Fibroblast of mammary gland (primary cell): ENCODE measurements at regions not wholly inside any gene's neighbourhood (a gene's known extent, or its start where the extent isn't known, plus 50 kb on each side); places are given as distances from the start of the nearest gene placed in this dataset.
A peak's percentile ranks its signal among the peaks of the same experiment; 100 is the strongest.

Experiments
- DNase-seq: peaks from one replicate; pipeline ENCODE4 v3.0.0-alpha.2; 2010; ENCODE audit warnings: low read depth
- H3K4me3 ChIP-seq: 2 replicates; pipeline ENCODE4 v1.5.1; 2011; ENCODE audit warnings: low read depth, mild to moderate bottlenecking, low read length, moderate library complexity; ENCODE audit not compliant: control insufficient read depth
- TF ChIP-seq, protein P1 (sequence below): conservative IDR thresholded peaks from 2 replicates; pipeline ENCODE4 v1.5.1; 2011; ENCODE audit warnings: low read depth, low read length, inconsistent platforms; ENCODE audit not compliant: control insufficient read depth, insufficient read depth

DNA sequence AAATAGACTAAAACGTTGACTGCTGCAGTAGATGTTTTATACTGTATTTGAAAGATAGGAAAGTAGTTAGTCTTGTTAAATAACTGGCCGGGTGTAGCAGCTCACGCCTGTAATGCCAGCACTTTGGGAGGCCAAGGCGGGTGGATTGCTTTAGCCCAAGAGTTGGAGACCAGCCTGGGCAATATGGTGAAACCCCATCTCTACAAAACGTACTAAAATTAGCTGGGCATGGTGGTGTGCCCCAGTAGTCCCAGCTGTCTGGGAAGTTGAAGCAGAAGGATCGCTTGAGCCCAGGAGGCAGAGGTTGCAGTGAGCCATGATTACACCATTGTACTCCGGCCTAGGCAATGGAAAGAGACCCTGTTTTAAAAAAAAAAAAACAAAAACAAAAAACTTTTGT, 60.5 kb upstream of the ULK4 start:
- DNase-seq: no peak
- TF ChIP-seq, protein P1, sequence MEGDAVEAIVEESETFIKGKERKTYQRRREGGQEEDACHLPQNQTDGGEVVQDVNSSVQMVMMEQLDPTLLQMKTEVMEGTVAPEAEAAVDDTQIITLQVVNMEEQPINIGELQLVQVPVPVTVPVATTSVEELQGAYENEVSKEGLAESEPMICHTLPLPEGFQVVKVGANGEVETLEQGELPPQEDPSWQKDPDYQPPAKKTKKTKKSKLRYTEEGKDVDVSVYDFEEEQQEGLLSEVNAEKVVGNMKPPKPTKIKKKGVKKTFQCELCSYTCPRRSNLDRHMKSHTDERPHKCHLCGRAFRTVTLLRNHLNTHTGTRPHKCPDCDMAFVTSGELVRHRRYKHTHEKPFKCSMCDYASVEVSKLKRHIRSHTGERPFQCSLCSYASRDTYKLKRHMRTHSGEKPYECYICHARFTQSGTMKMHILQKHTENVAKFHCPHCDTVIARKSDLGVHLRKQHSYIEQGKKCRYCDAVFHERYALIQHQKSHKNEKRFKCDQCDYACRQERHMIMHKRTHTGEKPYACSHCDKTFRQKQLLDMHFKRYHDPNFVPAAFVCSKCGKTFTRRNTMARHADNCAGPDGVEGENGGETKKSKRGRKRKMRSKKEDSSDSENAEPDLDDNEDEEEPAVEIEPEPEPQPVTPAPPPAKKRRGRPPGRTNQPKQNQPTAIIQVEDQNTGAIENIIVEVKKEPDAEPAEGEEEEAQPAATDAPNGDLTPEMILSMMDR: no peak
- H3K4me3 ChIP-seq: no peak overlapping the region

GRCh38 chr3:42020684-42021307, 58.9 kb upstream of the ULK4 start:
- TF ChIP-seq, protein P1: no peak
- DNase-seq: peak; percentile 85
- no peak overlapping the region for H3K4me3 ChIP-seq

DNA sequence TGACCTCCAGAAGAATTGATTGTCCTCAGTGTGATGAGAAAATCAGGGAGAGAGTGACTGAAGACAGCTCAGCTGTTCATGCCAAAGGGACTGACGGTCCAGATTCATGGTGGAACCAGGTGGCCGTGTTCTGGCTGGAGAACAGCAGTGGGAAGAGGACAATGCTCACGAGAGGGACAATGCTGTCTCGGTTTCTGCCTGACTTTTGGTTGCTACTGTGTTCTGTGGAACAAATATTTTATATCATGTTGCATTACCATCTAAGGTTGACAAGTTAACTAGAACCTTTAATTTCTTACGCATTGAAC, 58.0 kb upstream of the ULK4 start:
- TF ChIP-seq, protein P1: no peak
- H3K4me3 ChIP-seq: no peak overlapping the region
- DNase-seq: no peak

DNA sequence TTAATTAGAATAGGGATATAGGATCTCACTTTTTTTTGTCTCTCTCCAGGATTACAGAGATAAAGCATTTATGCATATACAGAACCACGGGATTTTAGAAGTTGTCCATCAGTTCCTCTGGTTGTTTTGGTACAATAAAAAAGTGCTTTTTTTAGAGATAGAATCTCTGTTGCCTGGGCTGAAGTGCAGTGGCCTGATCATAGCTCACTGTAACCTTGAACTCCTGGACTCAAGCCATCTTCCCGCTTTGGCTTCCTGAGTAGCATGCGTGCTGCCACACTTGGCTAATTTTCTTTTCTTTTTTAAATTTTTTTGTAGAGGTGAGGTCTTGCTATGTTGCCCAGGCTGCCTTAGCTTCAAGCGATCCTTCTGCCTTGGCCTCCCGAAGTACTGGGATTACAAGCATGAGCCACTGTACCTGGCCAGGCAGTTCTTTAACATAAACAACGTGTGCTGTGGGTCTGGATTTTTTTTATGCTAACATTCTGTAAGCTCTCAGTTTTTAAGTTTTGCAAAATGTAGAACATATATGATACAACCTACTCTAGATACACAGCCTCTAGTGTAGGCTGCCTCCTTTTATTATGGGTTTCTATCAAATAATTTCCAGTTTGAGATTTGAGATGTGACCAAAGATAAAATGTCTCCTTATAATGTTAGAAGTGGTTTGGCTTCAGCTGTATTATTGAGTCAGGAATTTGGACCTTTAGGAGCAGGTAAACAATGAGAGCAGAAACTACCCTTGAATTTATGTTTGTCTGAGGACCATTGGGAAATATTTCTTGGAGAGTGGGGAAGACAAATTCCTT, 57.4 kb upstream of the ULK4 start:
- H3K4me3 ChIP-seq: no peak overlapping the region
- TF ChIP-seq, protein P1: no peak
- DNase-seq: no peak

- peak; percentile 46 for DNase-seq
- TF ChIP-seq, protein P1: no peak
- H3K4me3 ChIP-seq: peak overlapping the region; percentile 78
Measured at GRCh38 chr3:42014921-42015533, 53.1 kb upstream of the ULK4 start.

DNA sequence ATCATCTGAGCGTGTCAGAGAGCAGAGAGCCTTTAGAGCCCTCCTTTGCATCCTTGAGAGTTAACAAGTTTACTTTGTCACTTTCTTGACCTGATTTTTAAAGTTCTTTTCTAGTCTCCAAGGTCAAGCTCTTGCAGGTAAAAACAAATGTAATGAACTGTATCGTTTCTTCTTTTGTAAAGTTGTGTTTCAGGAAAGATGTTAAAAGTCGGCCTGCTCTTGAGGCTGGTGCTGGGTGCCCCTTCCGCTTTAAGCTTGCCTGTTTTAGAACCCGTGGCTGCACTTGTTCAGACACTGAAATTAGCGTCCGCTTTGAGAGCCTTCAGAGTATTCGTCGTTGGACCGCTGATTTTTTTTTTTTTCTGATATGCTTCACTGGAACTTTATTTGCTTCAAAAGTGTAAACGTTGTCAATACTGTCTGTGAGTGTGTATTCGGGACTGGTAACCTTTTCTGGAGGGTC, 52.6 kb upstream of the ULK4 start:
- peak; percentile 26 for DNase-seq
- H3K4me3 ChIP-seq: peak overlapping the region; percentile 78
- TF ChIP-seq, protein P1: no peak
